ENCODE measurements at regions not wholly inside any gene's neighbourhood (a gene's known extent, or its start where the extent isn't known, plus 50 kb on each side); places are given as distances from the start of the nearest gene placed in this dataset.
A peak's percentile ranks its signal among the peaks of the same experiment; 100 is the strongest.

DNA sequence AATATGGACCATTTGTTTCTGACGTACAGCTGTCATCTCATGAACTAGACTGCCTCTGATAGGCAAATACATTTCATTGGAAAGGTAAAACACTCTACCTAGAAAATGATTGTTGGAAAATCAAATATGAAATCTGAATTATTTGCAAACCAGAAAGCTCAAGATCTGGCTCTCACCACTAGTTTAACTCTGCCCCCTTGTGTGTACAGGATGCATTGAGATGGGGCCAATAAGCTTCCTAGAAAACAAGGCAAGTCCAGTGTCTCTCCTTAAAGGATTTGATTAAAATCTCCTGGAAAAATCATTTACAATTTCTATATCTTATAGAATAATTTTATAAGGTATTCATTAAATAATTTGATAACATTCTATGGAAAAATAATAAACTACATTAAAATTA, 311.9 kb upstream of the ANKH start:
- TF ChIP-seq, protein P1, sequence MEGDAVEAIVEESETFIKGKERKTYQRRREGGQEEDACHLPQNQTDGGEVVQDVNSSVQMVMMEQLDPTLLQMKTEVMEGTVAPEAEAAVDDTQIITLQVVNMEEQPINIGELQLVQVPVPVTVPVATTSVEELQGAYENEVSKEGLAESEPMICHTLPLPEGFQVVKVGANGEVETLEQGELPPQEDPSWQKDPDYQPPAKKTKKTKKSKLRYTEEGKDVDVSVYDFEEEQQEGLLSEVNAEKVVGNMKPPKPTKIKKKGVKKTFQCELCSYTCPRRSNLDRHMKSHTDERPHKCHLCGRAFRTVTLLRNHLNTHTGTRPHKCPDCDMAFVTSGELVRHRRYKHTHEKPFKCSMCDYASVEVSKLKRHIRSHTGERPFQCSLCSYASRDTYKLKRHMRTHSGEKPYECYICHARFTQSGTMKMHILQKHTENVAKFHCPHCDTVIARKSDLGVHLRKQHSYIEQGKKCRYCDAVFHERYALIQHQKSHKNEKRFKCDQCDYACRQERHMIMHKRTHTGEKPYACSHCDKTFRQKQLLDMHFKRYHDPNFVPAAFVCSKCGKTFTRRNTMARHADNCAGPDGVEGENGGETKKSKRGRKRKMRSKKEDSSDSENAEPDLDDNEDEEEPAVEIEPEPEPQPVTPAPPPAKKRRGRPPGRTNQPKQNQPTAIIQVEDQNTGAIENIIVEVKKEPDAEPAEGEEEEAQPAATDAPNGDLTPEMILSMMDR (IDR thresholded peaks at IDR 0.05) = peak in 1 of 2 donors; percentile 11
- Histone ChIP-seq H3K4me3 (no peak overlapping the region), H3K27me3 (no peaks in the 10 kb centered on the region), H3K36me3 (no peaks in the 10 kb centered on the region), H3K4me1 (no peaks in the 10 kb centered on the region), H3K9me3 (peaks cover 0 to 9% of the 10 kb centered on the region in 2 donors), H3K27ac (no peak overlapping the region)
- DNase-seq (peak in 1 of 4 donors; percentile 28), ATAC-seq (no peak)
- intact Hi-C loops (cut with DNase I) = no loop called here

DNA sequence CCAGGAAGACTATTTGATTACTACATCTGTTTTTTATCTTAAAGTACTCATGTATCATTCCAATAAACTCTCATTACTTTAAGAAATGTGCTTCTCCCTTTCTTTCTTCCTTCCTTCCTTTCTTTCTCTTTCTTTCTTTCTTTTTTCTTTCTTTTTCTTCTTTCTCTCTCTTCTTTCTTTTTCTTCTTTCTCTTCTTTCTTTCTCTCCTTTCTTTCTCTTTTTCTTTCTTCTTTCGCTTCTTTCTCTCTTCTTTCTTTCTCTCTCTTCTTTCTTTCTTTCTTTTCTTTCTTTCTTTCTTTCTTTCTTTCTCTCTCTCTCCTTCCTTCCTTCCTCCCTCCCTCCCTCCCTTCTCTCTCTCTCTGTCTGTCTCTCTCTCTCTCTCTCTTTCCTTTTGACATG, 298.6 kb upstream of the ANKH start:
- ATAC-seq = no peak
- intact Hi-C loops (cut with DNase I) = no loop called here

DNA sequence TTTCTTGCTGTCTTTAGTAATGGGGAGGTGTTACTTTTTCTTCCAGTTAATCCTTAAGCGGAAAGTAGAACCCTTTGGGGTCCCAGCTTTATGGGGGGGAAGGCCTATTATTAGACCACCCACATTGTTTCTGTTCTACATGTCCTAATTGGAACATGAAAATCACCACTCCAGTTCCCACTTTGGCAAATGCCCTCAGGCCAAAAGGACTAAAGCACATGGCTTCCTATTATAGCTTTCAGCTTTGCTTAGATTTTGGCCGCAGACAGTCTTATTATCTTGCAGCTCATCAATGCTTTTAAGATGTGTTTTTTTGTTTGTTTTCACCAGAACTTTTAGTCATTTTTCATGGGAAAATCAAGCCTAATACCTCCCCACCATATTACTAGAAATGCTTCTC, 296.8 kb upstream of the ANKH start:
- H3K4me3 ChIP-seq = no peak overlapping the region
- TF ChIP-seq, protein P1 (IDR thresholded peaks at IDR 0.05) = no peak
- peak in 2 of 4 donors; percentile 76 to 84 for DNase-seq
- H3K4me1 ChIP-seq = no peaks in the 10 kb centered on the region
- peaks cover 0 to 2% of the 10 kb centered on the region in 2 donors for H3K9me3 ChIP-seq
- no peak overlapping the region for H3K27ac ChIP-seq
- ATAC-seq = peak; percentile 46
- H3K36me3 ChIP-seq = no peaks in the 10 kb centered on the region
- intact Hi-C loops (cut with DNase I) = no loop called here
- H3K27me3 ChIP-seq = no peaks in the 10 kb centered on the region

More for the DNA sequence above, 298.6 kb upstream of the ANKH start:
- H3K27me3 ChIP-seq = no peaks in the 10 kb centered on the region
- no peaks in the 10 kb centered on the region for H3K4me1 ChIP-seq
- no peak for DNase-seq
- H3K36me3 ChIP-seq = no peaks in the 10 kb centered on the region
- H3K9me3 ChIP-seq = peaks cover 0 to 9% of the 10 kb centered on the region in 2 donors
- TF ChIP-seq, protein P1 (IDR thresholded peaks at IDR 0.05) = no peak
- H3K27ac ChIP-seq = no peak overlapping the region
- H3K4me3 ChIP-seq = no peak overlapping the region

DNA sequence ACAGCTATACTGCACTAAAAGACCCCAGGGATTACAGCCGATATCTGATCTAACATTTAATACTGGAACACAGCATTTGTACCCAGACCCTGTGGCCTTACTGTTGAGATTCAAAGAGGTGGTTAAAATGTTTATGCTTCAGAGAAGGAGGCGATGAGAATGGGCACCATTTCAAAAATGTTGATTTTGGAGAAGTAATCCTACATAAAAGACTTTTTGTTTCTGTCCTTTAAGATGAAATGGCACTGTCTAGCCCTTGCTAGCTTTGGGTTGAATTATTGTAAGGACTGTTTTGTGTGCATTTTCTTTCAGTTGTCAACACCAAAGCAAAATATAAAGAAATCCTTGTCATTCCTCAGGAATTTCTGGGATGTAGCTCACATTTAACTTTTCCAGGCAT, 288.5 kb upstream of the ANKH start:
- TF ChIP-seq, protein P1 (IDR thresholded peaks at IDR 0.05) = no peak
- H3K4me3 ChIP-seq = no peak overlapping the region
- H3K4me1 ChIP-seq = no peaks in the 10 kb centered on the region
- intact Hi-C loops (cut with DNase I) = no loop called here
- no peak overlapping the region for H3K27ac ChIP-seq
- DNase-seq = no peak
- no peak for ATAC-seq
- H3K27me3 ChIP-seq = no peaks in the 10 kb centered on the region
- H3K9me3 ChIP-seq = no peaks in the 10 kb centered on the region
- no peaks in the 10 kb centered on the region for H3K36me3 ChIP-seq

DNA sequence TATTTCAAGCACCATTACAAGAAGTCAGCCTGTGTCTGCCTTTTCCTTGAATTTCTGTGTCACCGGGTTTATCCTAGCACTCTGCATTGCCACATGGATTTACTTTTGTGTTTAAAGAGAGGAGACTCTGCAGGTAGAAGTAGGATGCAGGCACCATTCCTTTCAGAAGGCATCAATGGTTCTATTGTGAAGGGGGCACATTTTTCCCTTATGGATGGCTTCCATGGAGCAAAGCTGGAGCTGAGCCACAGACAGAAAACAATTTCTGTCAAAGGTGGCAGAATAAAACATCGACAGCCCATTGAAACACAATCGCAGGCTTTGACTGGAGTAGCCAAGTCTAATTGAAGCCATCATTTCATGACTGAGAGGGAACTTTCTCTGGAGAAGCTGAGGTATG, 288.0 kb upstream of the ANKH start:
- intact Hi-C loops (cut with DNase I) = no loop called here
- Histone ChIP-seq H3K27ac (no peak overlapping the region), H3K27me3 (no peaks in the 10 kb centered on the region), H3K4me1 (no peaks in the 10 kb centered on the region), H3K36me3 (no peaks in the 10 kb centered on the region), H3K4me3 (no peak overlapping the region), H3K9me3 (no peaks in the 10 kb centered on the region)
- TF ChIP-seq, protein P1 (IDR thresholded peaks at IDR 0.05) = no peak
- ATAC-seq (no peak), DNase-seq (no peak)

Measured in left lung (tissue), 4 donors.